ENCODE measurements at regions not wholly inside any gene's neighbourhood (a gene's known extent, or its start where the extent isn't known, plus 50 kb on each side); places are given as distances from the start of the nearest gene placed in this dataset.

- TF ChIP-seq WT1 (tag by site-specific recombination; IDR thresholded peaks at IDR 0.05), result no peak
- TF ChIP-seq TRIM28 (IDR thresholded peaks at IDR 0.05; ENCODE audit: borderline replicate concordance, low read length), result no peak
- TF ChIP-seq ZNF48 (tag by site-specific recombination; IDR thresholded peaks at IDR 0.05), result no peak
- TF ChIP-seq ZNF529 (tag by site-specific recombination; IDR thresholded peaks at IDR 0.05; ENCODE audit: insufficient replicate concordance), result no peak
- TF ChIP-seq ZNF664 (tag by site-specific recombination; IDR thresholded peaks at IDR 0.05), result no peak
- TF ChIP-seq, protein P1, sequence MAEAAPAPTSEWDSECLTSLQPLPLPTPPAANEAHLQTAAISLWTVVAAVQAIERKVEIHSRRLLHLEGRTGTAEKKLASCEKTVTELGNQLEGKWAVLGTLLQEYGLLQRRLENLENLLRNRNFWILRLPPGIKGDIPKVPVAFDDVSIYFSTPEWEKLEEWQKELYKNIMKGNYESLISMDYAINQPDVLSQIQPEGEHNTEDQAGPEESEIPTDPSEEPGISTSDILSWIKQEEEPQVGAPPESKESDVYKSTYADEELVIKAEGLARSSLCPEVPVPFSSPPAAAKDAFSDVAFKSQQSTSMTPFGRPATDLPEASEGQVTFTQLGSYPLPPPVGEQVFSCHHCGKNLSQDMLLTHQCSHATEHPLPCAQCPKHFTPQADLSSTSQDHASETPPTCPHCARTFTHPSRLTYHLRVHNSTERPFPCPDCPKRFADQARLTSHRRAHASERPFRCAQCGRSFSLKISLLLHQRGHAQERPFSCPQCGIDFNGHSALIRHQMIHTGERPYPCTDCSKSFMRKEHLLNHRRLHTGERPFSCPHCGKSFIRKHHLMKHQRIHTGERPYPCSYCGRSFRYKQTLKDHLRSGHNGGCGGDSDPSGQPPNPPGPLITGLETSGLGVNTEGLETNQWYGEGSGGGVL (tag by site-specific recombination; IDR thresholded peaks at IDR 0.05), result no peak
- TF ChIP-seq ZNF140 (tag by site-specific recombination; IDR thresholded peaks at IDR 0.05), result no peak
- no peak for TF ChIP-seq ZNF433 (tag by site-specific recombination; IDR thresholded peaks at IDR 0.05; ENCODE audit: low read depth)
- no peak for TF ChIP-seq ZNF600 (tag by site-specific recombination; IDR thresholded peaks at IDR 0.05)
These were observed 352.3 kb upstream of the MEIS1 start (continued) for GRCh38 chr2:66082581-66082980.

DNA sequence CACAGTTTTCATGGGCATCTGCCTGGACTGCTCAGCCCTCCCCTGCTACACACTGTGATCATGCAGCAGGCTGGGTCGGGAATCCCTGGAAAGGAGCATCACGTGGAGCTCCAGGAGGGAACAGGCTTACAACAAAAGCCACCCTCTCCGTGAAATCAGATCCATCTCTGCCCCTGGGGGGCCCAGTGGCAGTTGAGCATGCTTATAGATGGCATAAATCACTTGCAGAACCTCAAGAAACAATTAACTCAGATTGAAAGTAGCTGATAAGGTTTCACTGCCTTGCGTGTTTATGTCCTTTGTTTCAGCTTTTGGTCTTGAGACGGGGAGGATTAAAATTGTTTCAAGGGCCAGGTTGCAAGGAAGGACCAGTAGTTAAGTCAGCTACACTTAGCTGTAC is 354.8 kb upstream of the MEIS1 start:
- Histone ChIP-seq H3K4me1 (ENCODE audit: control insufficient read depth, insufficient read depth, low read length) (peaks cover 12% of the 10 kb centered on the region), H3K4me3 (ENCODE audit: low read depth, low read length) (no peak overlapping the region), H3K9me3 (ENCODE audit: control insufficient read depth, insufficient read depth, low read depth, low read length) (no peaks in the 10 kb centered on the region), H3K27ac (ENCODE audit: extremely low read depth, low read depth, low read length) (no peak overlapping the region; the same call in 1 of the 2 replicates), H3K36me3 (ENCODE audit: control insufficient read depth in 2 of 2, insufficient read depth in 1 of 2, low read length in 2 of 2) (no peaks in the 10 kb centered on the region)
- CTCF ChIA-PET, result interaction anchor here (0.6 to 1.0 kb wide), 4 partner anchors 20 to 658 kb away, joined by 3 to 4 read pairs (median 4); no protein-coding TSS in a partner anchor
- POLR2A ChIA-PET, result interaction anchor here (1.1 kb wide), 1 partner anchor 21 kb away, joined by 3 read pairs; no protein-coding TSS in a partner anchor
- TF ChIP-seq REST (tag by site-specific recombination; IDR thresholded peaks at IDR 0.05) (no peak), ZBTB21 (tag by site-specific recombination; IDR thresholded peaks at IDR 0.05) (no peak), ZNF561 (tag by site-specific recombination; IDR thresholded peaks at IDR 0.05; ENCODE audit: borderline replicate concordance) (peak; percentile 76; the same call in 1 of the 2 replicates), MEIS1 (CRISPR knock-in tag; IDR thresholded peaks at IDR 0.05; ENCODE audit: borderline replicate concordance) (0 out of 2 replicates have a peak, but pooled peaks have one; percentile 42), EGR2 (tag by site-specific recombination; IDR thresholded peaks at IDR 0.05; ENCODE audit: low read depth) (no peak), ZNF26 (tag by site-specific recombination; IDR thresholded peaks at IDR 0.05) (no peak), ZNF211 (tag by site-specific recombination; IDR thresholded peaks at IDR 0.05; ENCODE audit: low read depth) (no peak), ZNF10 (tag by site-specific recombination; IDR thresholded peaks at IDR 0.05) (peak; percentile 43; the same call in 1 of the 2 replicates), ZNF324 (tag by site-specific recombination; IDR thresholded peaks at IDR 0.05) (peak; percentile 80; the same call in 1 of the 2 replicates), ZNF341 (tag by site-specific recombination; IDR thresholded peaks at IDR 0.05; ENCODE audit: low read depth) (peak; percentile 67), BCL11B (tag by site-specific recombination; IDR thresholded peaks at IDR 0.05; ENCODE audit: low read depth) (peak; percentile 76; the same call in 1 of the 2 replicates), SCRT1 (tag by site-specific recombination; IDR thresholded peaks at IDR 0.05; ENCODE audit: borderline replicate concordance) (no peak), ZNF19 (tag by site-specific recombination; IDR thresholded peaks at IDR 0.05; ENCODE audit: low read depth) (no peak), KLF7 (tag by site-specific recombination; IDR thresholded peaks at IDR 0.05; ENCODE audit: borderline replicate concordance) (no peak), ZBTB48 (tag by site-specific recombination; IDR thresholded peaks at IDR 0.05) (peak; percentile 45; the same call in 1 of the 2 replicates)
- TF ChIP-seq, protein P2, sequence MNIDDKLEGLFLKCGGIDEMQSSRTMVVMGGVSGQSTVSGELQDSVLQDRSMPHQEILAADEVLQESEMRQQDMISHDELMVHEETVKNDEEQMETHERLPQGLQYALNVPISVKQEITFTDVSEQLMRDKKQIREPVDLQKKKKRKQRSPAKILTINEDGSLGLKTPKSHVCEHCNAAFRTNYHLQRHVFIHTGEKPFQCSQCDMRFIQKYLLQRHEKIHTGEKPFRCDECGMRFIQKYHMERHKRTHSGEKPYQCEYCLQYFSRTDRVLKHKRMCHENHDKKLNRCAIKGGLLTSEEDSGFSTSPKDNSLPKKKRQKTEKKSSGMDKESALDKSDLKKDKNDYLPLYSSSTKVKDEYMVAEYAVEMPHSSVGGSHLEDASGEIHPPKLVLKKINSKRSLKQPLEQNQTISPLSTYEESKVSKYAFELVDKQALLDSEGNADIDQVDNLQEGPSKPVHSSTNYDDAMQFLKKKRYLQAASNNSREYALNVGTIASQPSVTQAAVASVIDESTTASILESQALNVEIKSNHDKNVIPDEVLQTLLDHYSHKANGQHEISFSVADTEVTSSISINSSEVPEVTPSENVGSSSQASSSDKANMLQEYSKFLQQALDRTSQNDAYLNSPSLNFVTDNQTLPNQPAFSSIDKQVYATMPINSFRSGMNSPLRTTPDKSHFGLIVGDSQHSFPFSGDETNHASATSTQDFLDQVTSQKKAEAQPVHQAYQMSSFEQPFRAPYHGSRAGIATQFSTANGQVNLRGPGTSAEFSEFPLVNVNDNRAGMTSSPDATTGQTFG (tag by site-specific recombination; IDR thresholded peaks at IDR 0.05; ENCODE audit: borderline replicate concordance), result no peak
- TF ChIP-seq, protein P3, sequence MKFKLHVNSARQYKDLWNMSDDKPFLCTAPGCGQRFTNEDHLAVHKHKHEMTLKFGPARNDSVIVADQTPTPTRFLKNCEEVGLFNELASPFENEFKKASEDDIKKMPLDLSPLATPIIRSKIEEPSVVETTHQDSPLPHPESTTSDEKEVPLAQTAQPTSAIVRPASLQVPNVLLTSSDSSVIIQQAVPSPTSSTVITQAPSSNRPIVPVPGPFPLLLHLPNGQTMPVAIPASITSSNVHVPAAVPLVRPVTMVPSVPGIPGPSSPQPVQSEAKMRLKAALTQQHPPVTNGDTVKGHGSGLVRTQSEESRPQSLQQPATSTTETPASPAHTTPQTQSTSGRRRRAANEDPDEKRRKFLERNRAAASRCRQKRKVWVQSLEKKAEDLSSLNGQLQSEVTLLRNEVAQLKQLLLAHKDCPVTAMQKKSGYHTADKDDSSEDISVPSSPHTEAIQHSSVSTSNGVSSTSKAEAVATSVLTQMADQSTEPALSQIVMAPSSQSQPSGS (tag by site-specific recombination; IDR thresholded peaks at IDR 0.05; ENCODE audit: low read depth), result no peak
